SK-N-SH (cell line): ENCODE measurements at regions not wholly inside any gene's neighbourhood (a gene's known extent, or its start where the extent isn't known, plus 50 kb on each side); places are given as distances from the start of the nearest gene placed in this dataset.

ENCODE experiments used
- CHD2 ChIP-seq: fragments of 150-350 bp; IDR thresholded peaks from 2 replicates; pipeline ENCODE4 v1.6.1; 2018; ENCODE audit warnings: low read length; ENCODE audit not compliant: partially characterized antibody
- CTCF ChIP-seq: fragments of 200-600 bp; sonication (generic); IDR thresholded peaks from 2 replicates; pipeline ENCODE4 v1.6.1; 2017; ENCODE audit warnings: antibody characterized with exemption, mild to moderate bottlenecking, moderate library complexity
- ELF1 ChIP-seq: IDR thresholded peaks from 2 replicates; pipeline ENCODE4 v1.4.0; 2012
- FOSL2 ChIP-seq: IDR thresholded peaks from 2 replicates; pipeline ENCODE4 v1.4.0; 2012; ENCODE audit warnings: low read depth, mild to moderate bottlenecking, moderate library complexity, borderline replicate concordance
- RXRA ChIP-seq: IDR thresholded peaks from 2 replicates; pipeline ENCODE4 v1.4.0; 2012; ENCODE audit warnings: low read depth, mild to moderate bottlenecking, borderline replicate concordance

- TF ChIP-seq CTCF: no peak
- TF ChIP-seq FOSL2: no peak
- no peak for TF ChIP-seq RXRA
- no peak for TF ChIP-seq ELF1
- TF ChIP-seq CHD2: no peak
Observed at GRCh38 chr7:145839814-145840213, 276.8 kb upstream of the CNTNAP2 start.
